Globus pallidus (tissue), 1 donor: ENCODE measurements at regions not wholly inside any gene's neighbourhood (a gene's known extent, or its start where the extent isn't known, plus 50 kb on each side); places are given as distances from the start of the nearest gene placed in this dataset.
"Not testable (repeated sequence)": the region's sequence is repeated elsewhere in the genome, so short reads cannot be mapped to it uniquely, and the experiment has no call there.

ENCODE experiments used
- DNase-seq: peaks from one replicate; pipeline ENCODE4 v3.0.0-alpha.2; 2015; ENCODE audit warnings: low spot score

DNA sequence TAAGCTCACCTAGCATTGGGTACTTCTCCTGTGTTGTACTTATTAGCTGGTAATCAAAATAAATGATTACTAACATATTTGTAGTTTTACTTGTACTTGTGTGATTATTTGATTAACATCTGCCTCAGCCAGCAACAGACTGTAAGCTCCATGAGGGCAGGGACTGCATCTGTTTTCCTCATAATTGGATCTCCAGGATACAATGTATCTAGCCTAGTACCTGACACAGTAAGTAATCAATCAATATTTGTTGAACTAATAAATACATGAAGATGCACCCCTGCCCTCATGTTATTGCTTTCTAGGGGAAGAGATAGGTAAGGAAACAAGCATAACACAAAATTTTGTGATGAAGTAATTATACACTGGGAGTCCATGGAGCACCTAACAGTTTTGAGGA lies 101.5 kb downstream of the TENT5C start:
- DNase-seq = no peak

DNA sequence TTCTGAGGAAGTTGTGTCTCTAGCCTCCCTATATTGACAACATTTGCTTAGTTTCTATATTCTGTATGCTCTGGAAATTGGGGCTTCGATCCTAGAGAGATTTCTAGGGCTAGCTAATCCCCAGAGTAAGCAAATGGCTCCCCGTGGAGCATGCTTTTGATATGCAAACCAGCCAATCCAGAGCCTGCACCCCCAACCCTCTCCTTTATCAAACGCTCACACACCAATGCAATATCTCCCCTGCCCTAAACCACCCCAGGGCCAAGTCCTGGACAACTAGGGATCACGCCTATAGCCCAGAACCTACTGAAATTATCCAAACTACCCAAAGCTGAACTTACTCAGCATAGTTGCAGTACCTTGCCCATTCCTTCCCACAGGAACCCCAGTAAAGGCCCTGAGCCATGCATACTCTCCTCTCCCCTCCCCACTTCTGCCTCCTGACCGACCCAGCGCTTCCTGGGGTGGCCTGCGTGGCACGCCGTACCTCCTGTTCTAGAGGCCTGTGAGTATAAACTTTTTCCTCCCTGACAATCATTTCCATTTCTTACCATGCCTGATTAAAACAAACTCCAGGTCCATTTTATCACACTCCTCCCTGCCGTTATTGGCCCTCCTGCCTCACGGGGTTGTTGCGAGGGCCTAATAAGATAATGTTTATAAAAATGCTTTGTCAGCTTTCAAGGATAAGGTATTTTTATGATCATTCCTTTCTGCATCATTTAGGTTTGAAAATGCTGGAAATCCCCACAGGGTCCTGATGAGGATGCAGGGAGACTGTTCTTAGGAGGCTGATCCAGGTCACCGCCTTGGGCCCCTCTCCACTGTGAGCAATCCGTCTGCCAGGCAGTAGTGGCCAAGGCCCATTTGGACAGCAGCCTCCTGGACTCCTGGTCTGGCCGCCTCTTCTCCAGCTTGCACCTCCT lies 102.7 kb downstream of the TENT5C start:
- peak; percentile 3 for DNase-seq

DNA sequence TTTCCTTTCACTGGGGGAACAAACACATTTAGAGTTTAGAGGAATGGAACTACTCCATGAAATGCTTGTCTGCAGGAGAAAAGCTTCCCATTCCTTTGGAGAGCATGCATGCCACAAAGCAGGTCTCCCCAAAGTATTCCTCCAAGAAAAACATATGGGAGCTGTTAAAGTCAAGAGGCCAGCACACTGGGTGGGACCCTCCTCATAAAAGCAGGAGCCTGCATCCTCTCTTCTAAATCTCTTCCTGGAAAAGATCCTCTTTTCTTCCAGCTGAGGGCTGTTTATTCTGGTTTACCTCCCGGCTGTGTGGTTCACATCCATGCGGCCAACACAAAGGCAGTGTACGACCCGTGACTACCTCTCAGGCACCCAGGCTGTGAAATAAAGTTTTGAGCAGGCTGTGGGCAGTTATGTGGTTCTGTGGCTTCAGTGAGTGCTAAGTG lies 103.4 kb downstream of the TENT5C start:
- DNase-seq = no peak

DNA sequence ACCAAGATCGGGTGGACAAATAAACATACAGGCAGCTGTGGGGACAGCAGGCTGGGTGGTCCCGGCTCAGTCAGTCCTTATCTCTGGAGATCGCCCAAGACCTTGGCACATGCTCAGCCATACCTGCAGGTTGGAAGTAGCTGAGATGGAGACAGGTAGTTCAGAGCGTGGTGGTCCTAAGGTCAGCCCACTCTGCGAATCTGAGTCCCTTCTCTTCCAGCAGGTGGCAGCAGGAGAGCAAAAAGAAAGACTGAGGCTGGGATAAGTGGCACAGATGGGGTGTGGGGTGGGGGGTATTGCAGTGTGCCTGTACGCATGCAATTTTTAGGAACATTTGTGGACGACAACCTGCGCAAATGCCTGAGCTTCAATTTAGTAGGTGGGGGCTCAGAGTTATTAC lies 104.9 kb downstream of the TENT5C start:
- no peak for DNase-seq

DNA sequence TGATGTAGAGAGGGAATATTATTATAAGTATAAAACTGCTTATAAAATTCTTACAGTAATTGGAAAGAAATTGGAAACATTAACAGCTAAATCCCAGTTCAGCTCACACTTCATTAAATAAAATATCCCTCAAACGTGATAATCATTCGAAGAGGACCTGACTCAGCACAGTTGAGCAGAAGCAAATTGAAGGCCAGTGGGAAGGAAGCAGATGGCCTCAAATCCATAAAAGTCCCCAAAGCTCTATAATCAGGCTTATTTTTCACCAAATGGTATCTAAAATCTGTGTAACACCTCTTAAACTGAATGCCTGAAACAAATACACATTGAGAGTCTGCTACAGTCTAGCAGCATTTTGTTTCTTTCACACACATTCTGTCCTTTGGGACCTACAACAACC lies 106.8 kb downstream of the TENT5C start:
- DNase-seq = no peak

DNA sequence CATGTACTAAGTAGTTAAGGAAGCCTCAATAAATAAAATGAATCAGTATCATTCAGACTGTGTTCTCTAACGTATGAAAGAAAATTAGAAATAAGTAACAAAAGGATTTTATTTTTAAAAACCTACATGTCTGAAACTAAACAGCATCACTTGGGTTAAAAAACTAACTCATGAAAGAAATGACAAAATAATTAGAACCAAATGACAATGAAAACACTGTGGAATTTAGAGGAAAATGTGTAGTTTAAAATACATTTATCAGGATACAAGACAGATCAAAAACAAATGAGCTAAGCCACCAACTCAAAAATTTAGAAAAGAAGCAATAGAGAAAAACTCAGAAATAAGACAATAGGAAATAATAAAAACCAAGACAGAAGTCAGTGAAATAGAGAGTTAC lies 108.7 kb downstream of the TENT5C start:
- DNase-seq = no peak

DNA sequence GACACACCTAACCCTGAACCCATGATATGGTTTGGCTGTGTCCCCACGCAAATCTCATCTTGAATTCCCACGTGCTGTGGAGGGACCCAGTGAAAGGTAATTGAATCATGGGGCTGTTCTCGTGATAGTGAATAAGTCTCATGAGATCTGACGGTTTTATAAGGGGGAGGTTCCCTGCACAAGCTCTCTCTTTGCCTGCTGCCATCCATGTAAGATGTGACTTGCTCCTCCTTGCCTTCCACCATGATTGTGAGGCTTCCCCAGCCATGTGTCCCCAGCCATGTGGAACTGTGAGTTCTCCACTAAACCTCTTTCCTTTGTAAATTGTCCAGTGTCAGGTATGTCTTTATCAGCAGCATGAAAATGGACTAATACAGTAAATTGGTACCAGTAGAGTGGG lies 110.2 kb downstream of the TENT5C start:
- DNase-seq = not testable (repeated sequence)

DNA sequence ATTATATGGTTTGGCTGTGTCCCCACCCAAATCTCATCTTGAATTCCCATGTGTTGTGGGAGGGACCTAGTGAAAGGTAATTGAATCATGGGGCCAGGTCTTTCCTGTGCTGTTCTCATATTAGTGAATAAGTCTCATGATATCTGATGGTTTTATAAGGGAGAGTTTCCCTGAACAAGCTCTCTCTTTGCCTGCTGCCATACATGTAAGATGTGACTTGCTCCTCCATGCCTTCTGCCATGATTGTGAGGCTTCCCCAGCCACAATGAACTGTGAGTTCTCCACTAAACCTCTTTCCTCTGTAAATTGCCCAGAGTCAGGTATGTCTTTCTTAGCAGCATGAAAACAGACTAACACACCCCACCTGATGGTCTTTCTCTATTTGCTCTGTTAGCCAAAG lies 112.1 kb downstream of the TENT5C start:
- DNase-seq = not testable (repeated sequence)

DNA sequence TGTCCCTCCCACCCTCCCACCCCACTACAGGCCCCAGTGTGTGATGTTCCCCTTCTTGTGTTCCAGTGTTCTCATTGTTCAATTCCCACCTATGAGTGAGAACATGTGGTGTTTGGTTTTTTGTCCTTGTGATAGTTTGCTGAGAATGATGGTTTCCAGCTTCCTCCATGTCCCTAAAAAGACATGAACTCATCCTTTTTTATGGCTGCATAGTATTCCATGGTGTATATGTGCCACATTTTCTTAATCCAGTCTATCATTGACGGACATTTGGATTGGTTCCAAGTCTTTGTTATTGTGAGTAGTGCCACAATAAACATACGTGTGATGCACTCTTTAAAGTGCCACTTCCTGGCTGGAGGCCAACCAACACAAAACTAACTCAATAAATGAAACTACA lies 112.7 kb downstream of the TENT5C start:
- DNase-seq = not testable (repeated sequence)

DNA sequence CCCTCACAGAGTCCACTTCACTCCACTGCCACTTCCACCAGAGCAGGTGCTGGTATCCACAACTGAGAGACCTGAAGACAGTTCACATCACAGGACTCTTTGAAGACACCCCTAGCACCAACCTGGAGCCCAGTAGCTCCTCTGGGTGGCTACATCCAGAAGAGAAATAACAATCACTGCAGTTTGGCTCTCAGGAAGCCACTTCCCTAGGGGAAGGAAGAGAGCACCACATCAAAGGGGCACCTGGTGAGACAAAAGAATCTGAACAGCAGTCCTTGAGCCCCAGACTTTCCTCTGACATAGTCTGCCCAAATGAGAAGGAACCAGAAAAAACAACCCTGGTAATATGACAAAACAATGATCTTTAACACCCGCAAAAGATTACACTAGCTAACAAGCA lies 113.2 kb downstream of the TENT5C start:
- DNase-seq = no peak

DNA sequence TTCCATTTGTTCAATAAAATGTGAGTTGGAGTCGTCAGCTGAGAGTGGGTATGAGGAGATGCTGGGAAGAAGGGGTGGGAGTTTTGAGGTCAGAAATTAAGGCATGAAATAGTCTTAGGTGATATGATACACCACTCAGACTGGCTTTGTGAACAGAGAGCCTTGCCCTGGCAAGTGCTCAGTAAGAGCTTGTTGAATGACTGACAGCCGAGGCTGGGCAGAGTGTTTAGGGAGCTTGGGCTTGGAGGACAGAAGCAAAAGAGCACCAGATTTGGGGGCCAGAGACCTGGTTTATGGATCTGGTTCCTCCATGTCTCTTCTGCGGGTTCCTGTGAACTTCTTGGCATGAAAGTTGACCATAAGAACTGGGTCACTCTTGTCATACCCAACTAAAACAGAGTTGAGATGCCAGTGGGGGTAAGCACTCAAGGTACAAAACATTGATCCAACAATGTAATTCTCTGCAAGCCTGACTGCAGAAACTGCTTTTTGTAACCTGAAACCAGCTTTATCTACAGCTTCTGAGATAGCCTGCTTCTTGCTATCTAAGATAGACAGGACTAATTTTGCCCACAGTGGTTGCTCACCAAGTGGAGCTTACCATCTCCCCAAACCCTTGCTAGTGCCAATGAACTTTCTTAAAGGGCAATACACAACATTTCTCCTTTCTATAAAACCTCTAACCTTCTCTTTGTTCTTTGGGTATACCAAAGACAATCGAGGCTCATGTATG lies 126.4 kb downstream of the TENT5C start:
- DNase-seq = no peak

DNA sequence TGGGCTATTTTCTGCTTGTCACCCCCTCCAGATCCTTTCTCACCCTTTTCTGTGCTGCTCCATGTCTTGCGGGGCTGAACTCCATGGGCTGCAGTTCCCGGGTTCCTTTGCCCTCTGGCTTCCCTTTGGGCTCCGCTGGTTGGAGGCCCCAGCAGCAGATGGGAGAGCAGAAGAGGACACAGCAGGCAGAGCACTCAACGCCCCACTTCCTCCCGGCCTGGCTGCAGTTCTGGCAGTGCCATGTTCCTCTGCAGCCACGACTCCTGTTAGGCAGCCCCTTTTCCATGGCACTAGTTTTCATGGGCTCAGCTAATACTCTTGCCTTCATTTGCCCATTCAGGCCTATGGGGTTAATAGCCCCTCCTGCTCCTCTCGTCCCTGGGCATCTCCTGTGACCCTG lies 127.1 kb downstream of the TENT5C start:
- DNase-seq = no peak

DNA sequence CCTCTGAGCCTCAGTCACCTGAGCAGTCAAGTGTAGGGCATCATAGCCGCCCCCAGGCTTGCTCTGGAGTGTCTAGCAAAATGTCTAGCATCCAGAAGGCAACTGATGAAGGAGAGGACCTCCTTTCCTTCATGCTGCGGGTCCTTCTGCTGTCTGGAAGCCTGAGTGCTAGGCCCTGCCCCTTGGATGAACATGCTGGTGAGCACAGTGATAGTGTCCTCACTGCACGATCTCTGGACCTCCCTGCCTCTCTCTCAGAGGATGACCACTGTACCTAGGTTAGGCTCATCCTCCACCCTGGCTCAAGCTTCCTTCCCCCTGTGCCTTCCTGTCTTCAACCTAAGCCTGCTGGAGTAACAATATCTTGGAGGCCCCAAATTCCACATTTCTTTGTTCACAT lies 128.6 kb downstream of the TENT5C start:
- DNase-seq = no peak

DNA sequence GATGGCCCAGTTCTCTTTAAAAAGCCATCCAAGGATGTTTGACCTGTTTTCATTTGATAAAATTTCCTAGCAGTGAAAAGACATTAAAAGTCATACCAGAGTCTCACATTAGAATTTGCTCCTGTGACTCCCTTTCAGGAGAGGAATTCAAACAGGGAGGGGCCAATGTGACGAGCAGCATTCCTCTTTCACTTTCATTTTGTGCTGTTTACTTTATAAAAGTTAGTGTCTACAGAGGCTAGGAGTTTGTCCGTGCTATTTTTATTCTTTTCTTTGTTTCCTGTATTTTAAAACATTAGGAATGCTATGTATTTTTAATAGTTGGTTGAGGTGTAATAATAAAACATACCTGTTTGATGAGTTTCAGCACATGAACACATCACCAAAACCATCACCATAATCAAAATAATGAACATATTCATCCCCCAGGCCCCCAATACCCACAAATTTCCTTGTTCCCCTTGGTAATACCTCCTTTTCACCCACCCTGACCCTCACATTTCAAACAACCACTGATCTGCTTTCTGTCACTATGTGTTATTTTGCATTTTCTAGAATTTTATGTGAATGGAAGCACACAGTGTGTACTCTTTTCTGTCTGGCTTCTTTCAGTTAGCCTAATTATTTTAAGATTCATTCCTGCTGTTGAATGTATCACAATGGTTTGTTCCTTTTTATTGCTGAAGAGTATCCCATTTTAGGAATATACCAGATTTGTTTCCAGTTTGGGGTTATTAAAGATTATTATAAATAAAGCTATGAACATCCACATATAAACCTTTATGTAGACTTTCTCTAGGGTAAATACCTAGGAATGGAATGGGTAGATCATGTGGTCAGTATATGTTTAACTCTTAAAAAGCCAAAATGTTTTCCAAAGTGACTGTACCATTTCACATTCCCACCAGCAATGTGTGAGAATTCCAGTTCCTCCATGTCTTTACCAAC lies 129.5 kb downstream of the TENT5C start:
- DNase-seq = peak; percentile 10

DNA sequence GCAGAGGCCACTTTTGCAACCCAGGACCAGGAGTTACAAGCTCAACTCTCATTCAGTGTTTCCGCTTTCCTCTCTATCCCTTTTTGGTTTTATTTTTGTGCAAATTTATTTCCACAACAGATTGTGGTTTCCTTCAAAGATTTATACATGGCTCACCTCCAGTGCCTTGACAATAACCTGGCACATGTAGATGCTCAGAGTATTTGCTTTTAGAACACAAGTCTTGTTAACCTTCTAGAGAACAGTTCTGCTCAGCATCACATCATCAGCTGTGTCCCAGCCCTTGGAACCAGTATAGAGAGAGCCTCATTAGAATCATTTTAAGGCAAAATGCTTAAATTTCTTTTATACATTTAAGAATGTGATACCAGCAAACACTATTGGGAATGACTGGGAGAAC lies 133.7 kb downstream of the TENT5C start:
- no peak for DNase-seq

DNA sequence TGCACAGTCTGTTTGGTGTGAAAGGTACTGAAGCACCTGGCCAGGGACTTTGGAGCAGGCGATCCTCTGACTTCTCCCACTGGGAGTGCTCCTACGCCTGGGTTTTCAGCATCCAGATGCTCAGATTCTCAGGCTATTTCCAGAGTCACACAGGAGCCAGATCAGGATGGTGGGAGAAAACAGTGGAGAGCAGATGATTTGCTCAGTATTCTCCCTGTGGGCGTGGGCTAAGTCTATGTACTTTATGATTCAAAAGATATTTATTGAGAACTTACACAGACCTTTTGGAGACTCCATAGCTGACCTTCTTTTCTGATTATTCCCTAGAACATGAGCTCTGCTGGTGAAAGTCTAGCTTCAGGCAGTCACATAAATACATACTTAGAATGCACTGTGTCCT lies 134.6 kb downstream of the TENT5C start:
- no peak for DNase-seq

DNA sequence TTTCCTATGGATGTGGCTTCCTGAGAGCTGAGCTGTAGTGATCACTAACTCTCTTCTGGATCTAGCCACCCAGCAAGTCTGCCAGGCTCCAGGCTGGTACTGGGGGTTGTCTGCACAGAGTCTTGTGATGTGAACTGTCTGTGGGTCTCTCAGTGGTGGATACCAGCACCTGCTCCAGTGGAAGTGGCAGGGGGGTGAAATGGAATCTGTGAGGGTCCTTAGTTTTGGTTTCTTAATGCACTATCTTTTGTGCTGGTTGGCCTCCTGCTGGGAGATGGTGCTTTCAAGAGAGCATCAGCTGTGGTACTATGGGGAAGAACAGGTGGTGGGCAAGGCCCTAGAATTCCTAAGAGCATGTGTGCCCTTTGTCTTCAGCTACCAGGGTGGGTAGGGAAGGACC lies 140.7 kb downstream of the TENT5C start:
- not testable (repeated sequence) for DNase-seq

DNA sequence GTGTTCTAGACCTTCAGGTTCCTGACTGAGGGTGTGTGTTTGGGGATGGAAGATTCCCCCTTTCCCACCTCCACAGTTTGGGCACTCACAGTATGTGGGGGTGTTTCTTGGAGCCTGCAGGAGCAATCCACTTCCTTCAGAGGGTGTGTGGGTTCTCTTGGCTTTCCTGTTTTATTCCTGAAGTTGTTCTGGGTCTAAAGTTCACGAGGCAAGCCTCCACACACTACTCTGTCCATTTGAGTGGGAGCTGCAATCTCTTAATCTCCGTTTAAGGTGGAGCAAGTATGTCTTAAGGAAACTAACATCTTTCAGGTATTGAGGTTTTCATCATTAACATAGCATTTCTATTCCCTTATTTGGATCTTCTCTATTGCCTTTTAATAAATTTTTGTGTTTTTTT lies 141.8 kb downstream of the TENT5C start:
- no peak for DNase-seq

DNA sequence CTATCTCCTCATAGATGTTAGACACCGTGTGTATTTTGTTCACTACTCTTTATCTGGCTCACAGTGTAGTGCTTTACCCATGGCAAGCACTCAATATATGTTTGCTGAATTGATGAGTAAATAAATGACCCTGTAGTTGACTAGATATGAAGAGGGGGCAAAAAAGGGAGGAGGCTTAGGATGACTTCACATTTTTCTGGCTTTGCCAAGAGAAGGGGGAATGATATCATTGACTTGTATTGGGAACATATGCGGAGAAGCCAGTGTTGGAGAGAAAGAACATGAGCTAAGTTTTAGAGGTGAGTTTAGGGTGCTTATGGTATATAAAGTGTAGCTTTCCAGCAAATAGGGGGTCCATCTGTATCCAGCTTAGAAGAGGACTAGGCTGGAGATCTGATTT lies 145.5 kb downstream of the TENT5C start:
- no peak for DNase-seq

DNA sequence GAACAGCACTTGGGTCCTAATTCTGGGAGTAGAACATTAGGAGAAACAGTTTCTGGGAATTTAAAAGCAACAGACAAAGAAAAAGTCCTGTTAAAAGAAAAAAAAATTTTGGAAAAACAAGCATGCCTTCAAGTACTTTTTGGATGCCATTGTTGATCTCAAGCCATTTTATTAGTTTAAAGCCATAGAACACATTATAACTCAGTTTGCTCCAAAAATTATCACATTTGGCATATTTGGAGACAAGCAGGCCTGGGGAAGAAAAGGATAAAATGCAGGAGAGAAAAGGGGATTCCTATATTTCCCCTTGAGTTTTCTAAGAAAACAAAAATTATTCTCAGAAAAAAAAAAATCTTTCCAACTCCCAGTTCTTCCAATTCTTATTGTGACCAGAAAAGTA lies 146.8 kb downstream of the TENT5C start:
- no peak for DNase-seq

DNA sequence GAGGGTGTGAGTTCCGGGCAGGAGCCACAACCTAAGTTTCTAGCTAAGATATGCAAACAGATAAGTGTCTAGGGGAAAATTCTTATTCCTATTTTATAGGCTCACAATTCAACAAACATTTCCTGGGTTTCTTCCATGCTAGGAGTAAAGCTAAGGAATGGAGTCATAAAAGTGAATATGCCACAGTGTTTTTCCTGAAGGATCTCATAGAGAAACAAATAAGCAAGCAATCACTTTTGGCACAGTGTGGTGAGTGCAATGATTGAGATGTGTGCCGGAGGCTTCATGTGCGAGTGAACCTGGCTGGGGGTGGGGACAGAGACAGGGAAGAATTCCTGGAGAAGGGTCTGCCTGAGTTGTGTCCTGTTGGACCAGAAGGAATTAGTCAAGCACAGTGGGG lies 147.4 kb downstream of the TENT5C start:
- DNase-seq = no peak

DNA sequence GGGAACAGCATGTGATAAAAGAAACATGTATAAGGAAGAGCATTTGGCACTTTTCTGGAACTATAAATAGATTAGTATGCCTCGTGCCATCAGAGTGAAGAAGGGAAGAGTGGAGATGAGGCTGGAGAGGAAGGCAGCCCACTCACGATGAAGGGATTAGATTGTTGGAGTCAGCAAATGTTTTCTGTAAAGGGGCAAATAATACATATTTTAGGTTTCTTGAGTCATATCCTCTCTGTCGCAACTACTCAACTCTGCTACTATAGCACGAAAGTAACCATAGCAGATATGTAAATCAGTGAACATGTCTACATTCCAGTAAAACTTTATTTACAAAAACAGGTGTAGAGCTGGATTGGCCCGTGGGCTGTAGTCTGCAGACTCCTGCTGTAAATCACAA lies 147.8 kb downstream of the TENT5C start:
- DNase-seq = no peak
